ENCODE measurements at regions not wholly inside any gene's neighbourhood (a gene's known extent, or its start where the extent isn't known, plus 50 kb on each side); places are given as distances from the start of the nearest gene placed in this dataset.

DNA sequence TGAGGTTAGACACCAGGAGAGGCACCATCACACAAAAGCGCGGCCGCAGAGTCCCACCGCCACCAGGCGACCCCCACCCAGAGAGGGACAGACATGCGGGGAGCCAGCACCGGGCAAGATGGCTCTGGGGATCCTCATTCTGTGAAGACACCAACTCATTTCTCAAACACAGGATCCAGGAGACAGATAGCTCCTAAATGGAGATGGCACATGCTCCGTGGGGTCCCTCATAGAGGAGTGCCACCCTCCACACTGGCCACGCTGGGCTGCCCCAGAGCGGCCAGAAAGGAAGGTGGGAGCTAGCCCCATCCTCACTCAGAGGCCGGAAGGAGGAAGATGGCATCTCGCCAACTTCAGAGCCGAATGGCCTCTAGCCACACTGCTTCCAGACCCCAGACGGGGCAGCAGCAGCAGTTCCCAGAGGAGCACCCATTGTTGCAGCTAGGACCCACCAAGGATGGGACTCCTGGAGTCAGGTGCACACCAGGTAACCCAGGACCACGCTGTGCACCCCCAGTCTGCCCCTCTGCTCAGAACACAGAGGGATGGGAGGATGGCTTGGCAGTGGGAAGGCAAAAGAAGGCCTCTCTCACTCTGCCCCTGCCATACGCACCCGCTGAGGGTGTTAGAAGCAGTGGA is 78.6 kb downstream of the ZIC5 start:
- no peak for DNase-seq

DNA sequence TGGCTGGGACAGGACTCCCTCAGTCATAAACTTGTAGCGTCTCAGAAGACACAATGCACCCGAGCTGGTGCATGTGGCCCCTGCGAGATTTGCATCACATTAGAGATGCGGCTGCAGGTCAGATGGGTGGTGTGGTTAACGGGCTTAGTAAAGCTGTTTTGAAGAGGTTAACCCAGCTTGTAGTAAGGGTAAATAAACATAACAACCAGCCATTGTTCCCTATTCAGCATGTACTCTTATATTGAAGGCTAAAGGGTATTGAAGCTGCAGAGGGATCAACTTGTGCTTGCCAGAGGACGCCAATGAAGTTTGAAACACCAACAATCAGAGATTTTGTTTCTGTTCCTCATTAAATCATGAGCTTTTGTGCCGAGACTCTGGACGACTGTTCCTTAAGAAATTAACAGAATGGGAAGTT is 79.4 kb downstream of the ZIC5 start:
- DNase-seq = no peak

DNA sequence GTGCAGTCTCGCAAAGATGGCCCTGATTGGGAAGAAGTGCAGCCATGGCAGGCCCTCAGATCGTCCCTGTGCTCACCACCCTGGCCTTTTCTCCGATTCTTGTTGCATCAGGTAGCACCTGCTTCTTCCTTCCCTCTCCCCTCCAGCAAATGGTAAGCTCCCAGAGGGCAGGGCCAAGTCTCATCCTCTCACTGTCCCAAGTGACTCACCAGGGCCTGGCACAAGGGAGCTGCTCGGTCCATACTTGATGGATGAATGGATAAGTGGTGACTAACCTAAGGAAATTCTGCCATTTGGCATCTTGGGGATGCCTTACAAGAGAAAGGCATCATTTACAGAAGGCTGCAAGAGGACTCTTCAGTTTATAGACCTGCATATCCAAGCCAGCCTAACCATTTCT is 84.9 kb downstream of the ZIC5 start:
- DNase-seq = no peak

DNA sequence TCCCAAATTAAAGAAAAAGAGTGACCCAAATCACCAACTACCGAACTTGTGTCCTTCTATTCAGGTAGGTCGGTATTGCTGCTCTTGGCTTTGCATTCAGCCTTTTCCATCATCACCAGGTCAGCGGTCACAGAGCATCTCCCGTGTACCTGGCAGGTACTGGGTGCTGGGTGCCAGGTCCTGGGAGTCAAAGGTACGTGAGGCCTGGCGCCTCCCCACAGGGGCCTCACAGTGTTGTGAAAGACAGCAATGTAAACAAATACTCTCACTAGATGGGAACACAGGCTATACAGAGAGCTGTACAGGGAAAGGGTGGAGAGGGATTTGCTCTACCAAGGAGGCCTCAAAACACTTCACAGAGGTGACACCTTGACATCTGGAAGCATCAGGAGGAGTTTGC is 86.7 kb downstream of the ZIC5 start:
- DNase-seq = no peak

DNA sequence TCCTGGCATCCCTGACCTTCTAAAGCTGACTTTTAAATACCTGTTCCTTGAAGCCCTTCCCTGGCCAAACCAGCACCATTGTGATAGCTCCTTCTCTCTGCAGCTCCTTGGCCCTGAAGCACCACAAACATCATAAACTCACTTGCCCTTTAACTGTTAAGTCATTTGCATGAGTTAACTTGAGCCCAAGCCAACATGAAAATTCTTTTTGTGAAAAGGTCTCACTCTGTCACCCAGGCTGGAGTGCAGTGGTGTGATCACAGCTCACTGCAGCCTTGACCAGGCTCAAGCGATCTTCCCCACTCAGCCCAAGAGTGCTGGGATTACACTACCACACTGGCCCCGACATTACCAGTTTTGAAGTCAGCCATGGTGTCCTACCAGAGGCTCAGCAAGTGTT is 87.8 kb downstream of the ZIC5 start:
- DNase-seq = no peak

DNA sequence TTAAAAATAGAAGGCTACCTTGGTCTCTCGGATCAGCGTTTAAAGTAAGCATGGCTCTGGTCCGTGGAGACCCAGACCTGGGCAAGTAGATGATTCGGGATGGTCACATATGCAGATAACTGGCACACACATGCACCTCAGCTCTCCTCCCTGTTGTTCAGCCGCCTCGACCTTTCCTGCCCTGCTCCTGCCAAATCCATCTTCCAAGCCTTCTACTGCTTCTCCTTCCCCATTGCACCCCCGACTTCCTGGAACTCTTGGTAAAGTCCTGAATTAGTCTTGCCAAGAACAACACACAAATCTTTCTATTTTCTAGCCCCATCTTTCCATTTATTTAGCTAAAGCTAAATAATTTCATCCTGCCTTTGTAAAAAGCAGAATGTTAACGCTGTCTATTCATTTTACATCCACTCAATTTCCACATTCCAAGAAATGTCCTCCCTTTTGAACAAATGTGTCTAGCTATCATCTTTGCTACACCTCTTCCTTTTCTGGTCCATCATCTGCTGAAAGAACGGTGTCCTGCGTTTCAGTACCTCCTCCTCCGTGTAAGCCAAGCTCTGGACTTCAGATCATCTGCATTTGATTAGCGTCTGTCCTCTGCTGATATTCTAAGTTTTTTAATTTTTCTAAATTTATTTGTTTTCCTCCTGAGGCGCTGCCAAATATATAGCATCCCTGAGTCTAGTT is 92.5 kb downstream of the ZIC5 start:
- DNase-seq = no peak

DNA sequence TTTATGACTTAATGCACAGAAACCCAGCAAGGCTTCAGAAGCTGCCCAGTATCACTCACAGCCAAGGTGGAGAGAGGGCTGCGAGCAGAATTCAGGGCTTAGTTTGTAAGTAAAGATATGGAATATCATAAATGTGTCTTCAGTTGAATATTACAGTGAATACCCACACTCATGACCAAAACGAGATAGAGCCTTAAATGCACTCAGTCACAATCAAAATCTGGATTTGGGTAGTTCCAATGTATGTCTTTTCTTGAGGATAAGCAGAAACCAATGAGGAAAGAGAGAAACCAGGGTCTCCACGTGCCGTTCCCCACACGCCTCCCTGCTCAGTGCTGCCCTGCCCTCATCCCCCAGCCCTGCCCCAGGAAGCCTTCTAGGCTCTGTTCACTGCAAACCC is 94.9 kb downstream of the ZIC5 start:
- DNase-seq = no peak

DNA sequence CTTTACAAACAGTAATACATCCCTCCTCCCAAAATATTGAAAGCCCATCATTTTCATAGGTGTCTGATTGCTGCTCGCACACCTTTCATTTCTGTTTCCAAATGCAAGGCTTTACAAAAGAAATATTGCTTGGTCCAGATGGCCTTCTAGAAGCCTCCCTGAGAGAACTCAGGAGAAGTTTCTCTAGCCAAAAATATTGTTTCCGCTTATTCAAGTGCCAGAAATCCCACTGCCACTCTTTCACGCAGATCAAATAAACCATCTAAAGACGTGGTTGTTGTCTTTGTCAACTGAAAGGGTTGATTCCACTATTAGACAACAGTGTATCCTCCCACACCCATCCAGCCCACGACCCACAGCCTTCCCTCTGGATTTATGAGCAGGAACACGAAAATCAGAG is 96.2 kb downstream of the ZIC5 start:
- no peak for DNase-seq

DNA sequence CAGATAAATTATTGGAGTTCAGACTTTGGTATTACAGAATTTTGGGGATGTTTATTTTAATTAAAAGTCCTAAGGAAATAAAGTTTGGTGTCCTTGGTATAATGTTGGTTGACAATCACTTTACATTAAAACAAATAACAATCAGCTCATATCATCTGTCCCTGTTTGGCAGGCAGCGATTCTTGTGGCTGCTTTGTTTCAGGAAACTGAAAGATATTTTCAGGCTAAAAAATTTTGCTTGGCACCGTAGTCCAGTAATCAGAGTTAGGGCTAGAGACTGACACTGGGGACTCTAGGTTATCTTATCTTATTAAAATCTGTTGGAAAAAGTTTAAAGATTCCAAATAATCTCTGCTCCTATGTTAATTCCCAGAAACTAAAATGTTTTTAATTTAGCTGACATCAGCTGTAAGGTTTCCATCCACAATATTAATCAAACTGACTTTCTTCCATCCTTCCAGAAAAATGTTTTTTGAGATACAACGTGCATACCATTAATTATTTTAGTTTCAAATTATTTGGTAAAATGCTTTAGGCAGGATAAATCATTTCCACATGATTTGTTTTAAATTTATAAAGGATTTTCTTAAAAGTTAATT is 97.6 kb downstream of the ZIC5 start:
- DNase-seq = no peak

DNA sequence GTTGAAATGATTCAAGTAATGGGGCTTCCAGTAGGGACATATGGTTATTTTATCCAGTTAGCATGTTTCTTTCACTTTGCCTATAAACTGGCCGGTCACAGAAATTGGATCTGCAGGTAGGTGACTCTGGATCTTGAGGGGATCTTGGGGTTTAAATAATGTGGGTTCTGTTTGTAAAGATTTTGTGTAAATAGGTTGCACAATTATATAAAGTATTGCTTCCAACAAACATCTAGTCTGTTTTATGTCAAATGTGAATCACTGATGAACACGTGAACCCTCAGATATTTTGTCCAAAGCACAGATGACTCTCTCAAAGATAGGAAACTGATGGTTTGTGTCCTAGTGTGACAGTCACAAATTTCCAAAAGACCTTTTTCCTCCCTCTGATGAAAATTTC is 98.4 kb downstream of the ZIC5 start:
- DNase-seq = no peak

DNA sequence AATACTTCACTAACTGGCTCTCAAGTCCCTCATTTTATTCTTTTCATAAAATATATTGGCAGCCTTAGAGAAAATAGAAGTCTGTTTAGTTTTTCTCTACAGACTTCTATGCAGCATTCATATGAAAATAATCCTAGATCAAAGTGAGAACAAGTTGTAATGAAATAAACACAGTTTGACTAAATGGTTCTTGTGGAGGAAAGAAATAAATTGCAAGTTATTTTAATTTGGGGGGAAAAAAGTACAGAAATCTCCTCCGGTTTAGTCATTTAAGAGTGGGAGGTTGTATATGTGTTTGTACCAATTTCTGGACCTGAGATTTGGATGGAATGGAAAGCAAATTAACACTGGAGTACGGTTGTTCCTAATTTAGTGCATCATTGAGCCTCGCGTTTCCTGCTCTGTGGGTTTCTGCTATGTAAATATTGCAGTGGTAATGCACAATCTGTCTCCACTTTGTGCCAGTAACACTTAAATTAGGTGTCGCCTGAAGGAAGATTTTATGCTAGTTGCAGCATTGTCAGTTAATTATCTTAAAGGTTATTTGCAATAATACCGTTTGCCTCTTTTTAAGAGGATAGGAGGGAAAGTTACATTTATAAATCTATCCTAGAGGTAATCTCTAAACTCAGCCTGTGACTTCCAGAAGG is 100.2 kb downstream of the ZIC5 start:
- DNase-seq = no peak

DNA sequence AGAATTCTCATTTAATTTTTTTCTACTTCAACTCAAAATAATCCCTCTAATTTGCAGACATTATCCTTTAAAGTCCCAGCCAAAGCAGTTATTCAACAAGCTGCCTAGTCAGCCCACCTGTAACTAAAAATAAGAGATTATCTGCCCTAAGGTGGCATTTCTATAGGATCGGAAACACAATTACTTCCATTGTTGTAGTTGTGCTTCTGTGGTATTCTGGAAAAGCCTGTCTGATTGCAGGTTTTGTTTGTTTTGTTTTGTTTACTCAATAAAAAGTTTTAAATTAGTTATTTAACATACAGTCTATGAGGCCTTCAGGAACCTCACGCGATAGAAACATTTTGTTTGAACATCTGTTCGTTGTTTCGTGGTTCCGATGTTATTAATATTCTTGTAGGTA is 101.0 kb downstream of the ZIC5 start:
- DNase-seq = no peak

DNA sequence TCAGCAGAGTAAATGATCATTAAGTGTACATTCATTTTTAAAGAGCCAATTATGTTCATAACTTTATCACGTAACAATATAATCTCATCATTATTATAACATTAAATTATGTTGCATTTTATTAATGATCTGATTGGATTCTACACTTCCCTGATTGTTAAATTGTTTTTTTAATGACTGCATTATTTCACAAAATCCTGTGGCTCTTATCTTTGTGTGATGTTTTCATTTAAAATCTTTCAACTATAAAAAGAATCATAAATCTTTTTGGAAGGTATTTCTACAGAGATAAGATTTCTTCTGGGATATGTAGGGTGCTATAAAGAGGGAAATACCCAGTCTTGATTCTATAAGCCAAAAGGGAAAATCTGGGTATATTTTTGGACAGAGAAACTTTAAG is 101.7 kb downstream of the ZIC5 start:
- no peak for DNase-seq

DNA sequence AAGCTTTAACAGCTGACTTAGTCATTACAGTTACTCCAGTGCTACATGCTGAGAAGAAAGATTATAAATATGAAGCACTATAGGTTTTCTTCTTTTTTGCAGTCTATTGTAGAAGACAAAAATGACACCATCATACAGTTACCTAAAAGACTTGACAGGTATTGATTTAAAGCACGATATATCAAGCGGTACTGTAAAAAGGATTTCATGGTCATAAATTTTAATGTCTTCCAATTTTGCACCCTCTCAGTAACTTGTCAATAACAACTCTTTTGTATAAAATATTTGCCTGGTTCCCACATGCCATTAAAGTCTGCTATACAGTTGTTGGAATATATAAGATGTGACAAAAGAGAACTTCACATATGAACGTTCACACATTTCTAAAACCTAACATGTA is 102.8 kb downstream of the ZIC5 start:
- no peak for DNase-seq

DNA sequence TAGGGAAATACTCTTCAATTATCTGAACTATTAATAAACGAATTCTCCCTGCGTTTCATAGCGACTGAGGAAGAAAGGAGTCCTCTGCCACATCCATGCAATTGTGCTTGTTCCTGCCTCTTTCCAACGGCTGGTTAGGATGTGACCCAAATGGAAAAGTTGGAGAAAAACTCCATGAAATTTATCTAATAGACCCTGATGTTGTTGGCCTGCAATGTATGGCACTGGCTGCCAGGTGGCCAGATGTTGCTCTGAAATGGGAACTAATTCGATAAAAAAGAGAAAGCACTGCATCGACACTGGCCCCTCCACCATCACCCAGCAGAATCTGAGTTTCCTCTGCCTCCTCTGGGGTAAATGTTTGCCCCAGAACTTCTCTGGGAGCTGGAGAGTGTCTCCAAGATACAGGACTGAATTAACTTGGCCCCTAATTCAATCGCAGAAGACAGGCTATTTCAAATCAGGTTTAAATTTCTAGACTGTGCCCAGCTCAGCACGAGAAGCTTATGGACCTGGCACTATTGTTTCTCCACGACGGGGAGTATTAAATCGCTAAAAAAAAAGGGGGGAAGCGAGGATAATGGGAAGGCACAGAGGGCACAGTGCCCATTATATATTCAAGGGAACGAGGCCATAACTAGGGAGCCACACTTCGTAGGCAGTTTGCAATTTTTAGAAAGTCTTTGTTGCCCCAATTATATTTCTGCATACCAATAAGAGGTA is 103.9 kb downstream of the ZIC5 start:
- DNase-seq = no peak

DNA sequence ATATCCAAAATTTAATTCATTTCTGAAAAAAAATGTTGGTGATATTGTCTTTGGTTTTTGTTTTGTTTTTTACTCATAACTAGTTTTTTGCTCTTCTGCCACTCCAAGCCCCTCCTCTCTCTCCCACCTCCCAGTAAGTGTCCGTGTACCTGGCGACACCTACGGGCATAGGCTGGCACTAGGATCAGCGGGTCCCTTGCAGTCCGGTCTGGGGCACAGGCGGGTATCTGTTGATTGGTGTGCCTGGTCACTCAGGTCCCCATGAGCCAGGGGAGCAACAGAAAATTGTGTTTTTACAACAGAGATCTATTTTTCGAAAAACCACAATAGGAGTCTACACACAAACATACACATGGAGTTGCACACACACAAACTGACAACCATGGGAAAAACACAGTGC is 104.8 kb downstream of the ZIC5 start:
- DNase-seq = no peak

DNA sequence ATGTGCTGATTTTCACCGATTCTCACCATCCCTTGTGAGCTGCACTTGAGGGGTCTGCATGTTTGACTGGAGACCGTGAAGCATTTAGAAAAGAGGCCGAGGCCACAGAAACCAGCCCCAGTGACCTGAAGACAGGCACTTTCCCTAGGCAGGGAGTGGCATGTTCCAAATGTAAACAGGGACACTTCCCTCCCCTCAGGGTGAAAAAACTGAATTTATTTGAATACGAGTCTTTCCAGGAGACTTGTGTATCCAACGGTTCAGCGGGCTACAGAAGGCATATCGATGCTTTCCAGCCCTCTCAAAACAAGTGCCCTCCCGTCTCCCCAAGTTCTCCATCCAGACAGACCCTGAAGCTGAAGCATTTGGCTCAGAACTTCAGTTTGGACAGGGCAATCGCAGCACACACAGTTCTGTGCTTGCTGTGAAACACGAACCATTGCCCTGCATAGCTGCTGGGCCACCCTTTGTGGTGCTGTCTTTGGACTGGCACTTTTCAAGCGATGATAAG is 106.1 kb downstream of the ZIC5 start:
- DNase-seq = no peak

DNA sequence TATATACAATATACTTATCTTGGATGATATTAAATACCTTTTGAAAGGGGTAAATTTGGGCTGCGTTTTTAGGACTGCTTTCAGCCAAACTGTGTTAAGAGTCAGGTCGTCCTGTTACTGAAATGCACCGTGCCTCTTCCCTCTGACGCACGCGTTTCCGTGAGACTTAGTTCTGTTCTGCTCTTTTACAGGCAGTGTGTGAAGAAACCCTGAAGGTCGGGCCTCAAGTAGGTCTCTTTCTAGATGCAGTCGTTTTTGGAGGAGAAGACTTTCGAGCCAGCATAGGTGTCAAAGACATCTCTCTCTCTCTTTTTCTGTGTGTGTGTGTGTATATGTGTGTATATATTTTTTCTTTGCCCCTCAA is 107.0 kb downstream of the ZIC5 start:
- no peak for DNase-seq

DNA sequence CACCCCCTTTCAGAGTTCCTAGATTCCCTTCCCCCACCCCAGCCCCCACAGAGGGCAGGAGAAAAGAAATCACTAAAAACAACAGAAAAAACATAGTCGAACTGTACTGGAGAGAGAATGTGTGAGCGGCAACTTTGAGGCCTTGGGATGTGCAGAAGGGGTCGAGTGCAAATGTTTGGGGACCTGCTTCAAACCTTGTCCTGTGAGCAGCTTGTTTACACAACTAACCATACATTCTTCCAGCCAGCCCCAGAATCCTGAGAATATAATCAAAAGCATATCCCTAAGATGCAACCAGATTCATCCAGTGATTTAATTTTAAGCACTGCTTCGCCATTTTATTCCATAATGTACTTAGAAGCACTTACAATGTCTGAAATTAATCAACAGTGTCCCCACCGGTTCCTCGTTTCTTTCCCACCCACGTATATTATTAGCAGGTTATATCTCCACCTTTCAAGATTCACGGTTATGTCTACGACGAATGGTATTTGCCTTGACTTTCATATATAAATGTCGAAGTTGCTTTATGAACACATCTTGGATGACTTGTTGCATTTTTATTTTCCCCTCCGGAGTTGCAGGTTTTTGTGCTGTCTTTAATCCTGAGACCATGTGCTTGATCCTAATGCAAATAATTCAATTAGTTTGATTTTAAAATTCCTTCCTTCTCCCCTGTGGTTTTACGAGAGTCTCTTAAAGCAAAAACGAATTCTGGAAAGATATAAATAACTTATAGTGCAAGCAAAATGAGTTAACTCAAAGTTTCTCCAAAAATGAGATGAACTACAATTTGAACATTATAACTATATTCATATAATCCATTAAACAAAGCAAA is 107.6 kb downstream of the ZIC5 start:
- no peak for DNase-seq

DNA sequence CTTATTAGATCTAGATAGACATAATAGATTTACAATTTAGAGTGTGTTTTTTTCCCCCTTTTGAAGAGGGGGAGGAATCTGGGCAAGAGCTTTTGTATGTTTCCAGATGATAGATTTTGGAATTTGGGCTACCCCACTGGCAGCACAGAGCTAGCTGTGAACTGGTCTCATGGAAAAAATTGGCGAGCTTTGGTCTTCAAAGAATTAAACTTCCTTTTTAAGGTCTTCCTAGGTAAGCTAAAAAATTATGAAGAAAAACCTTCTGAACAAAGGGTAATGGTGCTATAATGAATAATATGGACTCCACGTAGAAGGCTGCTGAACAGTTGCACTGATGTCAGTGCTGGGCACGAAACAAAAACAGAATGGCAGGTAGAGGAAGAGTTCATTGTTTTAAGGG is 109.3 kb downstream of the ZIC5 start:
- DNase-seq = no peak

DNA sequence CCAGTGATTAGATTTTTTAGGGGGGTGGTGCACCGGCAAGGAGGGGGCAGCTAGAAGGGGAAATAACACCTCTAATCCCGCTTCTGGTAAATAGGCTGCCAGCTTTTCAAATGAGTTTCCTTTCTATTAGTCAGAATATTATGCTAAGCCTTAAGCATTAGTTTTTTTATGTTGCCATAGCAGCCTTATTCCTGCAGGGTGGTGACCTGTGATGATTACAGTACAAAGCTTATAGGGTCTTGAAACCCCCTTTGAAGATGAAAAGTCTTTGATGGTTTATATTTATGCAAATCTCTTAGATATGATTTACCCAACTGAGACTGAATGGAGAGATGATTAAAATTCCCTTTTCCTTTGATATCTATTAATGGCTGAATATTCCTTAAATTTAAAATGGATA is 109.8 kb downstream of the ZIC5 start:
- DNase-seq = no peak

DNA sequence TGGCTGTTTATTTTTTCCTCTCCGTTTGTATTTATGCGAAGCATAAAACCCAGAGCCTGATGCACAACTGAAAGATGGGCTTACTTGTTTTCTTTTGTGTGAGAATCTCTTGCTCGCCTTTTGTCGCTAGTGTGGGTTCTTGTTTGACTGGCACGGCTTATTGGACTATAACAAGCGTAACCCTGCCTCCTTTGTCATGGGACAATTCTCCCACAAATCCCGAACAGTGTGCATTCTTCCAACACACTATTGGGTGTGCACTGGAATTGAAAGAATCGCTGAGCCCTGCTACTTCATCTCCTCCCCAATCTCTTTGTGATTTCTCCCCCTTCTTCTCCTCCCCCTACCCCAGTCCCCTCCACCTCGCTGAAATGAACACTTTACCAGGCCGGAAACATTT is 110.8 kb downstream of the ZIC5 start:
- no peak for DNase-seq

Data from fibroblast of skin of scalp (primary cell).